ENCODE measurements at regions not wholly inside any gene's neighbourhood (a gene's known extent, or its start where the extent isn't known, plus 50 kb on each side); places are given as distances from the start of the nearest gene placed in this dataset.

DNA sequence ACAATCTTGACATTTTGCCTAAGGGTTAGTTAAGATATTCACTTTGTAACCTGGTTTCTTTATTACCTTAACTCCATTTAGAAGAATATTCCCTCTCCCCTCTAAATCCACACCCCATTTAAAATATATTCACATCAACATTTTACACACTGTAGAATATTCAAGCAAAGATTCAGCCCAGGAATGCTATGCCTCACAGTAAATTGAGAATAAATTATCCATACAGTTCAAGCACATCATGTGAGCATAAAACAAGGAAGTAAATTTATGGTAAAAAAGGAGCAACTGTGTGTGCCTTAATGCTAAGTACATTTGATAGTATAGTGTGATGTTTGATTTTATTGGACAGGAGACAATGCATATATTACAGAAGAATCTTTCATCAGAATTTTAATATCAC lies 806.6 kb upstream of the KIF2B start:
- Histone ChIP-seq H3K27ac (ENCODE audit: low read depth in 2 of 2, low read length in 2 of 2) (no peak overlapping the region), H3K9ac (ENCODE audit: low read length in 3 of 3) (no peak overlapping the region), H3K27me3 (ENCODE audit: control insufficient read depth, insufficient read depth, low read length) (no peaks in the 10 kb centered on the region), H3K4me3 (ENCODE audit: low read length in 3 of 3) (no peak overlapping the region), H3K9me3 (ENCODE audit: control insufficient read depth in 2 of 3, insufficient read depth in 1 of 3, low read length in 3 of 3) (no peaks in the 10 kb centered on the region), H3K36me3 (ENCODE audit: control insufficient read depth in 2 of 3, insufficient read depth in 3 of 3, low read length in 3 of 3) (no peaks in the 10 kb centered on the region), H3K4me1 (ENCODE audit: control insufficient read depth in 2 of 3, insufficient read depth in 2 of 3, low read depth in 1 of 3, low read length in 3 of 3) (no peaks in the 10 kb centered on the region)
- FAIRE-seq (no peak), DNase-seq (no peak)
- intact Hi-C loops (cut with DNase I), result no loop called here
- TF ChIP-seq, protein P1, sequence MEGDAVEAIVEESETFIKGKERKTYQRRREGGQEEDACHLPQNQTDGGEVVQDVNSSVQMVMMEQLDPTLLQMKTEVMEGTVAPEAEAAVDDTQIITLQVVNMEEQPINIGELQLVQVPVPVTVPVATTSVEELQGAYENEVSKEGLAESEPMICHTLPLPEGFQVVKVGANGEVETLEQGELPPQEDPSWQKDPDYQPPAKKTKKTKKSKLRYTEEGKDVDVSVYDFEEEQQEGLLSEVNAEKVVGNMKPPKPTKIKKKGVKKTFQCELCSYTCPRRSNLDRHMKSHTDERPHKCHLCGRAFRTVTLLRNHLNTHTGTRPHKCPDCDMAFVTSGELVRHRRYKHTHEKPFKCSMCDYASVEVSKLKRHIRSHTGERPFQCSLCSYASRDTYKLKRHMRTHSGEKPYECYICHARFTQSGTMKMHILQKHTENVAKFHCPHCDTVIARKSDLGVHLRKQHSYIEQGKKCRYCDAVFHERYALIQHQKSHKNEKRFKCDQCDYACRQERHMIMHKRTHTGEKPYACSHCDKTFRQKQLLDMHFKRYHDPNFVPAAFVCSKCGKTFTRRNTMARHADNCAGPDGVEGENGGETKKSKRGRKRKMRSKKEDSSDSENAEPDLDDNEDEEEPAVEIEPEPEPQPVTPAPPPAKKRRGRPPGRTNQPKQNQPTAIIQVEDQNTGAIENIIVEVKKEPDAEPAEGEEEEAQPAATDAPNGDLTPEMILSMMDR (IDR thresholded peaks at IDR 0.05; ENCODE audit: borderline replicate concordance, extremely low read depth, insufficient read depth), result no peak

DNA sequence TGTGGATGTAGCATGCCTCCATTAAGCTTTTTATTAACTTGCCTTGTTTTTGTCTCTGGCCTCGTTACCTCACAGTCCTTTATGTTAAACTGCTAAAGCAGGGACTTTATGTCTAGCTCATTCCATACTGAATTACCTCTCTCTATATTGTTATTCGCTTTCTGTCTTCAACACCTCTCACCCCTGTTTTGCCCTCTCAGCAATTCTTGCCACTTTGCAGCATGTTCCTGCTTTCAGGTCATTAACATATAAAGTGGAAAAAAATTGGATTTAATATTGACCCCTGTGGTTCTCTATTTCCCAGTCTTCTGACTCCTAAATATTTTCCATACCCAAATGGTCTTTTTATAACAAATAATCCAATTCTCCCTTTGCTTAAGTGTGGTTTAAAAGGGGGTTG lies 810.4 kb upstream of the KIF2B start:
- Histone ChIP-seq H3K4me3 (ENCODE audit: low read length in 3 of 3) (no peak overlapping the region), H3K4me1 (ENCODE audit: control insufficient read depth in 2 of 3, insufficient read depth in 2 of 3, low read depth in 1 of 3, low read length in 3 of 3) (no peaks in the 10 kb centered on the region), H3K9me3 (ENCODE audit: control insufficient read depth in 2 of 3, insufficient read depth in 1 of 3, low read length in 3 of 3) (no peaks in the 10 kb centered on the region), H3K9ac (ENCODE audit: low read length in 3 of 3) (no peak overlapping the region), H3K36me3 (ENCODE audit: control insufficient read depth in 2 of 3, insufficient read depth in 3 of 3, low read length in 3 of 3) (no peaks in the 10 kb centered on the region), H3K27me3 (ENCODE audit: control insufficient read depth, insufficient read depth, low read length) (no peaks in the 10 kb centered on the region), H3K27ac (ENCODE audit: low read depth in 2 of 2, low read length in 2 of 2) (no peak overlapping the region)
- TF ChIP-seq, protein P1 (IDR thresholded peaks at IDR 0.05; ENCODE audit: borderline replicate concordance, extremely low read depth, insufficient read depth), result no peak
- FAIRE-seq, result no peak
- no peak for DNase-seq
- intact Hi-C loops (cut with DNase I), result no loop called here

DNA sequence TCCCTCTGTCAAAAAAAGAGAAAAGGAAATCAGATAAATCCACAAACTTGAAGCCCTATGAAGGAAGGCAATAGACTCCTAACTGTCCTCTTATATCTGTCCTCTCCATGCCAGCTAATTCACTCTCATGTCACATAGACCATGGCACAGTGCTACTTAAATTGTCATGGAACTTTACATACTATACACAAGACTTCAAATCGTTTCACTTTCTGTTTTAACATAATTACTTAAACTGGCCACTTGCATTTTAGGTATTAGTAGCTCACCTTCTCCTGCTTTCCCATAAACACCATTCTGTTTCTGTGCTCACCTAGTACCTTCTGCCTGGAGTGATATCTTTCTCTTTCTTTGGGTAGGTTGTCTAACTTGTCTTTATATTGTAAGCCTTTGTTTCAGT lies 816.7 kb upstream of the KIF2B start:
- no peaks in the 10 kb centered on the region for H3K27me3 ChIP-seq (ENCODE audit: control insufficient read depth, insufficient read depth, low read length)
- no peaks in the 10 kb centered on the region for H3K36me3 ChIP-seq (ENCODE audit: control insufficient read depth in 2 of 3, insufficient read depth in 3 of 3, low read length in 3 of 3)
- no peak overlapping the region for H3K4me3 ChIP-seq (ENCODE audit: low read length in 3 of 3)
- H3K27ac ChIP-seq (ENCODE audit: low read depth in 2 of 2, low read length in 2 of 2), result no peak overlapping the region
- no peaks in the 10 kb centered on the region for H3K4me1 ChIP-seq (ENCODE audit: control insufficient read depth in 2 of 3, insufficient read depth in 2 of 3, low read depth in 1 of 3, low read length in 3 of 3)
- FAIRE-seq, result no peak
- TF ChIP-seq, protein P1 (IDR thresholded peaks at IDR 0.05; ENCODE audit: borderline replicate concordance, extremely low read depth, insufficient read depth), result no peak
- intact Hi-C loops (cut with DNase I), result no loop called here
- no peak overlapping the region for H3K9ac ChIP-seq (ENCODE audit: low read length in 3 of 3)
- H3K9me3 ChIP-seq (ENCODE audit: control insufficient read depth in 2 of 3, insufficient read depth in 1 of 3, low read length in 3 of 3), result no peaks in the 10 kb centered on the region
- DNase-seq, result no peak

DNA sequence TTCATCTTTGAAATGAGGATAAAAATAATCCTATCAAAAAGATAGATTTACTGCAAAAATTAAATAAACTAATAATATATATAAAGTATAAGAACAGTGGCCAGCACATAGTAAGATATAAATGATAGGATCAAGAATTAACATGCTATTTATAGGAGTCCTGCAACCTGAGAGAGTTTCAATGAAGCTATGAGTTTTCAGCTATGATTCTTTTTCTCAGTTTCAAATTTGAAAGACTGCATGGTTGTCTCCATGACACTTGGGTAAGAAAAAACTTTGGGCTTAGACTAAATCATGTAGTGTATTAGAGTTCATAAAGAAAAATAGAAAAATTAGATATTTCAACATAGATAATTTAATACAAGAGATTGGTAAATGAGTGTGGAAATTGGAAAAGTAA lies 817.8 kb upstream of the KIF2B start:
- no peak overlapping the region for H3K27ac ChIP-seq (ENCODE audit: low read depth in 2 of 2, low read length in 2 of 2)
- no peaks in the 10 kb centered on the region for H3K27me3 ChIP-seq (ENCODE audit: control insufficient read depth, insufficient read depth, low read length)
- H3K9ac ChIP-seq (ENCODE audit: low read length in 3 of 3), result no peak overlapping the region
- FAIRE-seq (no peak), DNase-seq (no peak)
- H3K9me3 ChIP-seq (ENCODE audit: control insufficient read depth in 2 of 3, insufficient read depth in 1 of 3, low read length in 3 of 3), result no peaks in the 10 kb centered on the region
- no peaks in the 10 kb centered on the region for H3K4me1 ChIP-seq (ENCODE audit: control insufficient read depth in 2 of 3, insufficient read depth in 2 of 3, low read depth in 1 of 3, low read length in 3 of 3)
- H3K4me3 ChIP-seq (ENCODE audit: low read length in 3 of 3), result no peak overlapping the region
- intact Hi-C loops (cut with DNase I), result no loop called here
- H3K36me3 ChIP-seq (ENCODE audit: control insufficient read depth in 2 of 3, insufficient read depth in 3 of 3, low read length in 3 of 3), result no peaks in the 10 kb centered on the region
- TF ChIP-seq, protein P1 (IDR thresholded peaks at IDR 0.05; ENCODE audit: borderline replicate concordance, extremely low read depth, insufficient read depth), result no peak

All from kidney (tissue), 13 donors.